Calu3 (cell line): ENCODE measurements at regions not wholly inside any gene's neighbourhood (a gene's known extent, or its start where the extent isn't known, plus 50 kb on each side); places are given as distances from the start of the nearest gene placed in this dataset.

Experiments
- BruUV-seq: library from RNA; stranded (reverse); fragments of 400-500 nt; replicated peaks from 2 replicates; lab custom pipeline; 2021; lab: Mats Ljungman, UMichigan
- CTCF ChIA-PET: fragments of 300-600 bp; sonication (Branson Sonifier 250); formaldehyde crosslinking; loops from one replicate; lab custom pipeline; 2022; ENCODE audit warnings: antibody characterized with exemption; lab: Charles Lee
- DNase-seq: peaks from one replicate; pipeline ENCODE4 v3.0.0; 2022
- H3K27ac Mint-ChIP-seq: one replicate; pipeline ENCODE4 v1.8.0; 2022; ENCODE audit warnings: mixed read lengths; ENCODE audit not compliant: unreplicated experiment
- H3K27me3 Mint-ChIP-seq: one replicate; pipeline ENCODE4 v1.8.0; 2022; ENCODE audit warnings: mixed read lengths; ENCODE audit not compliant: unreplicated experiment
- H3K36me3 Mint-ChIP-seq: one replicate; pipeline ENCODE4 v1.8.0; 2022; ENCODE audit warnings: mild to moderate bottlenecking, moderate library complexity, mixed read lengths; ENCODE audit not compliant: insufficient read depth, unreplicated experiment
- H3K4me1 Mint-ChIP-seq: one replicate; pipeline ENCODE4 v1.8.0; 2022; ENCODE audit warnings: mild to moderate bottlenecking, low read depth, mixed read lengths; ENCODE audit not compliant: unreplicated experiment
- H3K4me3 Mint-ChIP-seq: one replicate; pipeline ENCODE4 v1.8.0; 2022; ENCODE audit warnings: mild to moderate bottlenecking, low read depth, moderate library complexity, mixed read lengths; ENCODE audit not compliant: unreplicated experiment
- H3K9me3 Mint-ChIP-seq: one replicate; pipeline ENCODE4 v1.8.0; 2022; ENCODE audit warnings: low read depth, mixed read lengths; ENCODE audit not compliant: unreplicated experiment
- CTCF ChIP-seq: fragments of 200-600 bp; IDR thresholded peaks from one replicate; pipeline ENCODE4 v1.8.0; 2022; ENCODE audit warnings: antibody characterized with exemption; ENCODE audit not compliant: unreplicated experiment
- intact Hi-C: fragments of 100-400 bp; cut with micrococcal nuclease; formaldehyde crosslinking; loops from one replicate; pipeline ENCODE4 v1.10.0; 2022; ENCODE audit not compliant: unreplicated experiment

- intact Hi-C loops = no loop called here
- Mint-ChIP-seq H3K9me3 (no peaks in the 10 kb centered on the region), H3K36me3 (no peaks in the 10 kb centered on the region), H3K4me1 (peaks cover 16% of the 10 kb centered on the region), H3K27ac (no peak overlapping the region), H3K27me3 (no peaks in the 10 kb centered on the region), H3K4me3 (no peak overlapping the region)
- DNase-seq = no peak
- CTCF ChIA-PET = no interaction called here
- no TSS peak for BruUV-seq
- TF ChIP-seq CTCF = no peak
Measured at GRCh38 chr10:31751051-31751737, 177.4 kb downstream of the ARHGAP12 start.

- no peak for DNase-seq
- no peak for TF ChIP-seq CTCF
- H3K9me3 Mint-ChIP-seq = no peaks in the 10 kb centered on the region
- peaks cover 9% of the 10 kb centered on the region for H3K4me1 Mint-ChIP-seq
- no peak overlapping the region for H3K4me3 Mint-ChIP-seq
- no peak overlapping the region for H3K27ac Mint-ChIP-seq
- BruUV-seq = no TSS peak
- intact Hi-C loops = no loop called here
- CTCF ChIA-PET = no interaction called here
- H3K27me3 Mint-ChIP-seq = no peaks in the 10 kb centered on the region
- no peaks in the 10 kb centered on the region for H3K36me3 Mint-ChIP-seq
Measured at GRCh38 chr10:31749981-31750840, 178.4 kb downstream of the ARHGAP12 start.

GRCh38 chr10:31749301-31749700 is 179.3 kb downstream of the ARHGAP12 start:
- H3K36me3 Mint-ChIP-seq = no peaks in the 10 kb centered on the region
- no TSS peak for BruUV-seq
- no peak for DNase-seq
- no peaks in the 10 kb centered on the region for H3K9me3 Mint-ChIP-seq
- H3K4me3 Mint-ChIP-seq = no peak overlapping the region
- no peak overlapping the region for H3K27ac Mint-ChIP-seq
- intact Hi-C loops = no loop called here
- no peak for TF ChIP-seq CTCF
- H3K4me1 Mint-ChIP-seq = no peaks in the 10 kb centered on the region
- no peaks in the 10 kb centered on the region for H3K27me3 Mint-ChIP-seq
- CTCF ChIA-PET = no interaction called here

GRCh38 chr10:31745612-31746376 is 182.8 kb downstream of the ARHGAP12 start:
- no TSS peak for BruUV-seq
- Mint-ChIP-seq H3K27ac (peak overlapping the region; percentile 69), H3K4me3 (no peak overlapping the region), H3K36me3 (no peaks in the 10 kb centered on the region), H3K9me3 (no peaks in the 10 kb centered on the region), H3K4me1 (no peaks in the 10 kb centered on the region), H3K27me3 (no peaks in the 10 kb centered on the region)
- intact Hi-C loops = no loop called here
- DNase-seq = no peak
- CTCF ChIA-PET = interaction anchor here (0.6 to 1.1 kb wide), 2 partner anchors 143 to 255 kb away, joined by 3 read pairs; no protein-coding TSS in a partner anchor
- TF ChIP-seq CTCF = no peak
